ENCODE measurements at regions not wholly inside any gene's neighbourhood (a gene's known extent, or its start where the extent isn't known, plus 50 kb on each side); places are given as distances from the start of the nearest gene placed in this dataset.
"Not testable (repeated sequence)": the region's sequence is repeated elsewhere in the genome, so short reads cannot be mapped to it uniquely, and the experiment has no call there.

GRCh38 chr12:68481181-68481941, 129.3 kb upstream of the RAP1B start:
- DNase-seq = no peak

DNA sequence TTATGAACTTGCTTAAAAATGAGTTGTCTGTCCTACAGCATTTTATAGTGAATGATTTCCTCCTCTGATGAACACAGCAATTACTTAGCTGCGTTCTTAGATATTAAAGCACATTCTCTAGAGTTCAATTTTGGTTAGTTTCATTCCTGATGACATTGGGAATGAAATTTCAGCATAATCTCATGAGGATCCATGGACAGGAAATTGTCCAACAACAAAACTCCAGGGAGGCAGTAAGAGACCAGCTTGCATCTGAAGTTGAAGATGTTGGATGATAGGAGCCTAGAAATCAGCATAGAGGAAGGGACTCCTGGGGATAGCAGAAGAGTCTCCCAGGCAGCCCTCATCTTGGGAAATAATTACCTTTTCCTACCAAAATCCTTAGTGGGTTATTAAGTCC, 128.7 kb upstream of the RAP1B start:
- no peak for DNase-seq

GRCh38 chr12:68482660-68483059, 128.0 kb upstream of the RAP1B start:
- DNase-seq = peak; percentile 34

- no peak for DNase-seq
Measured at GRCh38 chr12:68483592-68484383, 126.9 kb upstream of the RAP1B start.

DNA sequence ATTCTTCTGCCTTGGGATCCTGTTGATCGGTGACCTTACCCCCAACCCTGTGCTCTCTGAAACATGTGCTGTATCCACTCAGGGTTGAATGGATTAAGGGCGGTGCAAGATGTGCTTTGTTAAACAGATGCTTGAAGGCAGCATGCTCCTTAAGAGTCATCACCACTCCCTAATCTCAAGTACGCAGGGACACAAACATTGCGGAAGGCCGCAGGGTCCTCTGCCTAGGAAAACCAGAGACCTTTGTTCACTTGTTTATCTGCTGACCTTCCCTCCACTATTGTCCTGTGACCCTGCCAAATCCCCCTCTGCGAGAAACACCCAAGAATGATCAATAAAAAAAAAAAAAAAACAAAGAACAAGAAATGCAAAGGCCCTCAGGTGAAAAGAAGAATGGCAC, 126.1 kb upstream of the RAP1B start:
- DNase-seq = not testable (repeated sequence)

DNA sequence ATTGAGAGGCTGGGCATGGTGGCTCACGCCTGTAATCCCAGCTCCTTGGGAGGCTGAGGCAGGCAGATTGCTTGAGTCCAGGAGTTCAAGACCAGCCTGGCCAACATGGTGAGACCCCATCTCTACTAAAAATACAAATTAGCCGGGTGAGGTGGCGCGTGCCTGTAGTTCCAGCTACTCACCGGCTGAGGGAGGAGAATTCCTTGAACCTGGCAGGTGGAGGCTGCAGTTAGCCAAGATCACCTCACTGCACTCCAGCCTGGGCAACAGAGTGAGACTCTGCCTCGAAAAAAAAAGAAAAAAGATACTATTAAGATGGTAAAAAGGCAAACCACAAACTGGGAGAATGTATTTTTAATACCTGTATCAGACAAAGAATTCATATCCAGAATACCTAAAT, 124.2 kb upstream of the RAP1B start:
- not testable (repeated sequence) for DNase-seq

DNA sequence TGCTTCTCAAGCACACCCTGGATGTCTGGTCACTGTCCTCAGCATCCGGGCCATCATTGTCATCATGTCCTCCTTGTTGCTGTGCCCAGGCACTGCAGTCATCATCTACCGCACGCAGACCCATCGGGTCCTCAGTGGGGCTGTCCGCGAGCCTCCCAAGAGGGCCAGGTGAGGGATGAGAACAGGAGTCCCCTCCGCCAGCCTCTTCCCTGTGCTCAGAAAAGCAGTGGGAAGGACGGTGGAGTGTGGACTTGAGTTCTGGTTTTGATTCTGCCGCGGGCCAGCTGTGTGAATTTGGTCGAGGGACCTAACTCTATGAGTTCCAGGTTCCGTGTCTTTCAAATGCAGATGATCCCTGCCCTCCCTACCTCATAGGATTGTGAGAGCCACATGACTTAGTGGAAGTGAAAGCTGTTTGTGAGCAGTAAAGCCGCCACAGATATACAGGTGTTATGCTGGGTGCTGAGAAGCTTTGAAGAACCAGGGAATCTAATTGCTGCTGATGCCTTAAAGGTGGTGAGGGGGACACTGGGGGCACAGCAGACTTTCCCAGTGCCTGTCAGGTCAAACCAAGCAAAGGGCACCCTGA, 122.9 kb upstream of the RAP1B start:
- no peak for DNase-seq

DNA sequence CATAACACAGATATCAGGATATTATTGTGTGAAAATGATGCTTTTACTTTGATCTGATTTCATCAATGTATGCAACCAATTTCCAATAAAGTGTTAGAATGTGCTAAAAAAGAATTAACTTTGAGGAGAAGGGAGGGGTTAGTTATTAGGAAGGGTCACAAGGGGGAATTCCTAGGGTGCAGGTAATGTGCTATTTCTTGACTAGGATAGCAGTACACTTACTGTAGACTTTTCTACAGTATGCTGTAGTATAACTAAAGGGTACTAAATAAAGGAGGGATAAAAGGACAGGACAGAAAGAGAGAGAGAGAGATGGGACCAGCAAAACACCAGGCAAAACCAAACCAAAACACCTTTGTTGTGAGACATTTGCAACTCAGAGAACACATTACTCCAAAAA, 121.4 kb upstream of the RAP1B start:
- no peak for DNase-seq

DNA sequence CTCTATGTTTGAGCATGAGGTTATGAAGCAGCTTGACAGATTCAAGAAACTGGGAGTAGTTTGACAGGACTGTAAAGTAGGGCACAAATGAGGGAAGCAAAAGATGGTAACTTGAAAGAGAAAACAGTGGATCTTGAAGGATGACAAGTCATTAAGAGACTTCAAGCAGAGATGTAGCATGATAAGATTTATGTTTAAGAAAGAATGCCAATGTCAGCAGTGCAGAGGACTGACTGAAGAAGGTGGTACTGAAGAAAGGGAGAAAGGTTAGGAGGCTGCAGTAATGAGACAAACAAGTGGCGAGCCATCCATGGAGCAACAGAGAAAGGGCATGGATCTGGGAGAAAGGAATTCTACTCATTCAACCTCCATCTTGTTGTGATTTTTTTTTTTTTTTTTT, 120.2 kb upstream of the RAP1B start:
- DNase-seq = no peak

DNA sequence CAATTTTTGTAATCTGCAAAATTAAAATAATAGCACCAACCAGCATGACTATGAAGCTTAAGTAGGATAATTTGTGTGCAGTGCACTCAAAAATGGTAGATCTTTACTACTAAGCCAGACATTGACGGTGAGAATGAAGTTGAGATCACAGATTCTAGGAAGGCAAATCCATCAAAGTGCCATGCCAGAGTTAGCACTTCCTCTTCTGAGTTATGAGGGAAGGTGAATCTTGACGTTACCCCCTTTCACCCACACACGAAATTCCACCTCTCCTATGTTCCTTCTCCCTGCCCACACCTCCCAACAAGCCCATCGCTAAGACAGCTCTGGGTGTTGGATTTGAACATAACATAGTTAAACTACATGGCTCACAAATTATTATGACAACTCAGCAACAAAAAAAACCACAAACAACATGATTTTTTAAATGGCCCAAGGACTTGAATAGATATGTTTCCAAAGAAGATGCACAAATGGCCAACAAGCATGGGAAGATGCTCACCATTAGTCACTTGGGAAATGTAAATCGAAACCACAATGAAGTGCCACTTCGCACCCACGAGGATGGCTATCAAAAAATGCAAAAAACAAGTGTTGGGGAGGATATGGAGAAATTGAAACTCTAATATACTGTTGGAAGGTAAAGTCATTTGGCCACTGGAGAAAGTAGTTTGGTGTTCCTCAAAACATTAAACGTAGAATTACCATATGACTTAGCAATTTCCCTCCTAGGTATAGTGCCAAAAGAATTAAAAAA, 119.3 kb upstream of the RAP1B start:
- DNase-seq = no peak

DNA sequence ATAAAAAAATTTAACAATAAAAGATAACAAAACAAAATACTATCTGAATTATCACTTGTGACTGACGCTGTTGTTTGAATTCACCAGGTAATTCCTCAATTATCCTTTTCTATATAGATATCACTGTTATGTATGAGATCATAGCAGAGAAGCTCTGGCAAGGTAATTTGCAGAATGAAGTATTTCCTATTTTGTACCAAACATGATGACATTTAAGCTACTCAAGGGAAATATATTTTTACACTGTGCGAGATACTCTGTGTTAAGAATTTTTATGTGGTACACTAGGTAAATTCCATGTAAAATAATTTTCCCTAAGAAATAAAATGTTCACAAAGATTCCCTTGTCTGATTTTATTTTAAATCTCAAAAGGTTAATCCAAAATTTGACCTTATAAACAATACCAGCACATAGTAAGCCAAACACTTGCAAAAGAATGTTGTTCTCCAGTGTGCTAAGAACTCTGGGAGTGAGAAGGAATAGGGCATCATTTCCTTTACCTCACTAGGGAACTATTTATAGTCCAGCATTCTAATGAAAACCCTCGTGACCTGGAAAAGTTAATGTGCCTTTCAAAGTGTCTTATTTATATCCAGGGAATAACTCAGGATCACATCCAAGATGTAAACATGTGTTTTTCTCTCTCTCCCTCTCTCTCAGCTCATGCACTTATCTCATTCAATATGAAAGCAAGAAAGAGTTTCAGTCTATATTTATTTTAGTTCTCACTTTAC, 115.2 kb upstream of the RAP1B start:
- no peak for DNase-seq

DNA sequence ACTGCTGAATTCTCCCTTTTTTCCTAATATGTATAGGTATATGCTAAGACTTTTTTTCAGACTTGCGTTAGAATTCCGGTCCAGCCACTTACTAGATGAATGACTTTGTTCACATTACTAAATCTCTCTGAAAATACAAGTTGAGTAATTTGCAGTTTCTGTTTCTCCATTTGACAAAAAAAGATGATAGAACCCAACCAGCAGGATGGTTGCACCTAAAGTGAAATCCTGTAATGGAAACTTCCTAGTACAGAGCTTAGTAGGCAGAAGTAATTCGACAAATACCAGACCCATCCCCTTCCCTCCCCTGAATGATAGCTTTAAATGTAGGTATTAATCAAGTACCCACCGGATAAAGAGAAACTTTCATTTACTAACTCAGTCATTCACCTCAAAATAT, 113.6 kb upstream of the RAP1B start:
- no peak for DNase-seq

DNA sequence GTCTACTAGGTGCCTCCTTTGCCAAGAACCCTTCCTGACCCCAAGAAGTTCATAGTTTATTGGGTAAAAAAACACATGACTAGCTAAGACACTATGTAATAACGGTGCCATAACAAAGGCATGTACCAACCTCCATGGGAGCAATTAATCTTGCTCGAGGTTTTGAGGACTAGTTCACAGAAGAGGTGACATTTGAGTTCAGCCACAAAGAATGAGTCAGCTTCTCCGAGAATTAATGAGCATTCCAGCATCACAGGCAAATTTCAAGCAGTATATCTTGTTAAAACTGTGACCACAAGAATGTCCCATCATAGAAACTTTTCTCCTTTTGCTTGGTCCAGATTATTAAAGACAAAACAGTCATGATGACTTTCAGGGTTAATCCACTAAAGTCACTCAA, 113.0 kb upstream of the RAP1B start:
- DNase-seq = no peak

GRCh38 chr12:68498736-68499135, 112.0 kb upstream of the RAP1B start:
- DNase-seq = no peak

DNA sequence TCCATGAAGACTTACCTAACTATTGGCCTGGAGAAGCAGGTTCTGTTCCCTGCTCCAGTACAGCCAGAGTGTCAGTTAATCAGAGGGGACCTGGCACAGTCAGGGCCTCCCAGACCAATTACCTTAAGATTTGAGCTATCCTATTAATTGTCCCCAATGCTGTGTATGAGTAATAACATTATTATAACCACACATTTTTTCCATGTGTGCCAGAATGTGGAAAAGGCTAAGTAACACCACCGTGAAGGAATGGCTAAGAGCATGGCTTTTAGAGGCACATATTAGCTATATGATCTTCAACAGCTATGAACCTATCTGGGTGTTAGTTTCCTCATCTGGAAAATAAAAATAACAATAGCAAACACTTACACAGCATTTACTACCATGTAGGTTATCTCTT, 111.1 kb upstream of the RAP1B start:
- DNase-seq = no peak

DNA sequence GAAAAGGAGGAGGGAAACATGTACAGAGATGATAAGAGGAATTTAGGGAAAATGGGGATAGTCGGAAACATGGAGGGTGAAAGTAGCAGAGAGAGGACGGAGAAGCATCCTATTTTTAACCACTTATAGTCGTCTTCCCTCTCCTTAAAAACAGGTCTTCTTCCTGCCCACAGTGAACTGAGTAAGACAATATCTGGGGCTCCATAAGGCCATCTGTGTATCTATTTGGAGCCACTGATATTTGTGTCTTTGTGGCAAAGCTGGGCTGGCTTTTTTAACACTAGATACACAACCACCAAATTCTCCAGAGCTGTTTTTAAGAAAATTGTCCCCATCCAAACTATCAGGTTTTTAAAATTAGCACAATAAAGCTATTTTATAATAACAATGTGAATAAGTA, 109.5 kb upstream of the RAP1B start:
- DNase-seq = no peak

- no peak for DNase-seq
Measured at GRCh38 chr12:68505970-68506369, 104.7 kb upstream of the RAP1B start.

DNA sequence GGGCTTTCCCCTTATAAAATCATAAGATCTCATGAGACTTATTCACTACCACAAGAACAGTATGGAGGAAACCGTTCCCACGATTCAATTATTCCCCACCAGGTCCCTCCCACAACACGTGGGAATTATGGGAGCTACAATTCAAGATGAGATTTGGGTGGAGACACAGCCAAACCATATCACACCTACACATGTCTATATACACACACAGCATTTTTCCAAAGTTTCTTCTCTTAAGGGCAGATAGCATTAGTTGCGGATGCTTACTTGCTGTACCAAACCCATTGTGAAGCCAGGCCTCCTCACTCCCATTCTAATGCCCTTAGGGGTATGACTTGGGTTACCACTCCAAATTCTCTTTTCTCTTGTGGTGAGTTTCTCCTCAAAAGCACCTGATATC, 104.1 kb upstream of the RAP1B start:
- DNase-seq = no peak

- DNase-seq = no peak
Measured at GRCh38 chr12:68507657-68508056, 103.0 kb upstream of the RAP1B start.

DNA sequence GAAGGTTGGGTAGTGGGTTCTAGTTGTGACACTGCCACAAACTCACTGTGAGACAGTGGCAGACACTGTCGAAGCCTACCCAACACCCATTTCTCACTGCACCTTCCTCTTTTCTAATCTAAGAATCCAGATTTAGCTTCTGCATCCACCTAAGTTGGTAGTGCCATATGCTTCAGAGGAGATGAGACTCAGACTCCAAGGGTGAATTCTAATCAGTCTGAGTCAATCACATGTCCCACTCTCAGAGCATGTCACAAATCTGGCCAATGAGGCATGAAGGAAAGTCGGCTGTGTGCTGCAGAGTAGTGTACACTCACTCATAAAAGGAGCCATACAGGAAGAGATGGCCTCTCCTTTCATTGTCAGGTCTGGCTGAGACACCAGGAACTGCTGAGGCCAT, 102.1 kb upstream of the RAP1B start:
- no peak for DNase-seq

DNA sequence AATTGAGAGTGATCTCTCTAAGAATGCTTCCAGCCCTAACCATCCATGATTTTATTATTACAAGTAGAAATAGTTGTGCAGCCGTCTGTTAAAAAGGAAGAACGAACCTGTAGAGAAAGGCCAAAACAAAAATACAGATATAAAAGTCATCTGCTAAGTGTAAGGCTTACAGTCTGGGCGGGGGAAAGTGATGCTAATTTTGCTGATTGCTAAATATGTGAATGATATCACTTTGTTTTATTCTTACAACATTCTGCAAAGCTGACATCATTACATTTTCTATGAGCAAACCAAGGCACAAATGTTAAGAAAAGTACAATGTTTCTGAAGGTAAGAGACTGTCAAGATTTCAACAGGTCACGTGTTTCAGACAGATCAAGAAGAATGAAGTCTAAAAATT, 101.5 kb upstream of the RAP1B start:
- DNase-seq = no peak

DNA sequence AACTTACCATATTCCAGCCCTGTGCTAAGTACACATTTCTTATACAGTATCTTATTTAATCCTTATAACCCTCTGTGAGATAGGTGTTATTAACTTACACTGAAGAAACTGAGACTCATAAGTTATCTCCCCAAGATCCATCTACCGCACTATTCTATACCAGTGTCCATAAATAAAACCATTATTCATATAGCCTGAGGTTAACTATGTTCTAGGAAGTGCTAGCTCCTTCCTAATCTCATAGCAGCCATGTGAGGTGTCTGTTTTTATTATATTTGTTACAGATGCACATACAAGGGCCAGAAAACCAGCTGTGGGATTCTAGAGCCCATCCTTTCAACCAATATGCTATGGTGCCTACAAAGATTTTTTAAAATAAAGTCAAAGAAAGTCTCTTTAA, 100.3 kb upstream of the RAP1B start:
- no peak for DNase-seq

All from CD4-positive, alpha-beta T cell treated with Interferon gamma for 1 hour (primary cell).